ENCODE measurements at regions not wholly inside any gene's neighbourhood (a gene's known extent, or its start where the extent isn't known, plus 50 kb on each side); places are given as distances from the start of the nearest gene placed in this dataset.

DNA sequence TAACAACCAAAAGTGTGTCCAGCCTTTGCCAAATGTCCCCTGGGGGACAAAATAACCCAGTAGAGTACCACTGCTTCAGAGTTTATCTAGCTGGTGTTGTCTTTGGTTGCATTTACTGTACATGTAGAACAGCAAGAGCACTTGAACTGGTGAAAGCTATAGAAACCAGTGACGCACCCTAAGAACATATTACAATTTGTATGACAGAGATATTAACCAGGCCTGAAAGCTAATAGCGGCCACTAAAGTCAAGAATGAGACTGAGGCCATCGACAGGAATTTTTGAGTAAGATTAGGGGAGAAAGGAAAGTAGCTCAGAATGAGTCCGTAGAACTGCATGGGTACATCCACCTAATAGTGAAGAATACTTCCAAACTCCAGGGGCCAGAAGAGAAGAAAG is 236.2 kb downstream of the MTERF1 start:
- ChIA-PET POLR2A (no interaction called here), CTCF (ENCODE audit: low intra/inter-chr PET ratio, low total read pairs) (no interaction called here)
- 0 out of 5 replicates have a peak, but pooled peaks cover 0 to 2% of the 10 kb centered on the region in 2 experiments for H3K27me3 ChIP-seq (ENCODE audit: control insufficient read depth in 1 of 2, insufficient read depth in 2 of 2, low read length in 2 of 2)
- H4K20me1 ChIP-seq (ENCODE audit: insufficient read depth, low read length) = no peaks in the 10 kb centered on the region
- ATAC-seq = no peak
- H3K79me2 ChIP-seq (ENCODE audit: insufficient read depth, low read length) = no peaks in the 10 kb centered on the region
- in situ Hi-C loops (cut with HindIII; ENCODE audit: extremely low pct_ligation_motif_present, low pct_unique_long_range_greater_than_20kb) = no loop called here
- no peak for FAIRE-seq
- DNase-seq (ENCODE audit: low spot score) = no peak
- TF ChIP-seq ZSCAN29 (CRISPR knock-in tag; conservative IDR thresholded peaks at IDR 0.05) (no peak), ZEB1 (IDR thresholded peaks at IDR 0.05; ENCODE audit: insufficient replicate concordance, low read depth) (no peak), RXRA (CRISPR knock-in tag; IDR thresholded peaks at IDR 0.05) (no peak), HCFC1 (IDR thresholded peaks at IDR 0.05; ENCODE audit: low read depth, low read length) (no peak), ATF1 (CRISPR knock-in tag; IDR thresholded peaks at IDR 0.05) (no peak), ZNF747 (CRISPR knock-in tag; IDR thresholded peaks at IDR 0.05; ENCODE audit: borderline replicate concordance) (no peak), DRAP1 (CRISPR knock-in tag; IDR thresholded peaks at IDR 0.05) (no peak), GPN1 (CRISPR knock-in tag; IDR thresholded peaks at IDR 0.05; ENCODE audit: borderline replicate concordance) (no peak), U2AF1 (optimal IDR thresholded peaks at IDR 0.05; ENCODE audit: low read depth, low read length) (no peak), ATF7 (IDR thresholded peaks at IDR 0.05) (no peak), ATF7 (CRISPR knock-in tag; IDR thresholded peaks at IDR 0.05) (no peak), ESRRA (CRISPR knock-in tag; IDR thresholded peaks at IDR 0.05; ENCODE audit: low read depth) (no peak), ZNF292 (CRISPR knock-in tag; IDR thresholded peaks at IDR 0.05; ENCODE audit: borderline replicate concordance, low read depth) (no peak), THAP7 (CRISPR knock-in tag; IDR thresholded peaks at IDR 0.05) (no peak), NRL (CRISPR knock-in tag; IDR thresholded peaks at IDR 0.05; ENCODE audit: borderline replicate concordance) (no peak)
- TF ChIP-seq, protein P1, sequence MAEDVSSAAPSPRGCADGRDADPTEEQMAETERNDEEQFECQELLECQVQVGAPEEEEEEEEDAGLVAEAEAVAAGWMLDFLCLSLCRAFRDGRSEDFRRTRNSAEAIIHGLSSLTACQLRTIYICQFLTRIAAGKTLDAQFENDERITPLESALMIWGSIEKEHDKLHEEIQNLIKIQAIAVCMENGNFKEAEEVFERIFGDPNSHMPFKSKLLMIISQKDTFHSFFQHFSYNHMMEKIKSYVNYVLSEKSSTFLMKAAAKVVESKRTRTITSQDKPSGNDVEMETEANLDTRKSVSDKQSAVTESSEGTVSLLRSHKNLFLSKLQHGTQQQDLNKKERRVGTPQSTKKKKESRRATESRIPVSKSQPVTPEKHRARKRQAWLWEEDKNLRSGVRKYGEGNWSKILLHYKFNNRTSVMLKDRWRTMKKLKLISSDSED (CRISPR knock-in tag; IDR thresholded peaks at IDR 0.05) = no peak
- H3K9ac ChIP-seq (ENCODE audit: insufficient read depth, low read depth, low read length) = no peak overlapping the region
- H3K4me2 ChIP-seq (ENCODE audit: low read depth, low read length) = no peak overlapping the region
- no TSS peak for BruUV-seq (replicated peaks)
- H3K9me3 ChIP-seq (ENCODE audit: low read length) = no peaks in the 10 kb centered on the region
- no peak overlapping the region for H3K27ac ChIP-seq (ENCODE audit: extremely low read length, insufficient read depth, low read length)
- no peak overlapping the region for H3K4me3 ChIP-seq (replicated peaks in 1 of 3; ENCODE audit: insufficient read depth in 1 of 3, low read depth in 2 of 3, low read length in 3 of 3)
- H2AFZ ChIP-seq (ENCODE audit: low read length) = no peak overlapping the region
- intact Hi-C loops (cut with micrococcal nuclease; ENCODE audit: unreplicated experiment) = no loop called here
- 34% methylated on average over 4 of the region's 4 CpGs for WGBS (ENCODE audit: low lambda C conversion rate)
- no peaks in the 10 kb centered on the region for H3K36me3 ChIP-seq (replicated peaks in 1 of 2; ENCODE audit: control insufficient read depth in 1 of 2, insufficient read depth in 2 of 2, low read length in 2 of 2)
- H3K4me1 ChIP-seq (ENCODE audit: insufficient read depth, low read length) = no peaks in the 10 kb centered on the region

Data from HepG2 (cell line).